ENCODE measurements at regions not wholly inside any gene's neighbourhood (a gene's known extent, or its start where the extent isn't known, plus 50 kb on each side); places are given as distances from the start of the nearest gene placed in this dataset.

DNA sequence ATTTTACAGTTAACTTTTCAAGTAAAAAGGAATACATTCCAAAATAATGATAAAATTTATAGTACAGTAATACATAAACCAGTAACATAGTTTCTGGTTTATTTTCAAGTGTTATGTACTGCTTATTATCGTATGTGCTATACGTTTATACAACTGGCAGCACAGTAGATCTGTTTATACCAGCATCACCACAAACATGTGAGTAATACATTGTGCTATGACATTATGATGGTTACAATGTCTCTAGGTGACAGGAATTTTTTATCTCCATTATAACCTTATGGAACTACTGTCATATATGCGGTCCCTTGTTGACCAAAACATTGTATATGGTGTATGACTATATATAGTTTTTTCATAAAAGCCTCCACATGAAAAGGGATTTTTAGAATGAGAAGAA, 256.9 kb downstream of the ANKRD50 start:
- no peak for TF ChIP-seq CTCF (conservative IDR thresholded peaks at IDR 0.05 in 1 of 2, IDR thresholded peaks at IDR 0.05 in 1 of 2; ENCODE audit: extremely low read depth in 1 of 2, insufficient read depth in 1 of 2, low read depth in 1 of 2, low read length in 2 of 2)
- no peak for TF ChIP-seq EZH2 (IDR thresholded peaks at IDR 0.05; ENCODE audit: borderline replicate concordance, low read length)
